GM19455 (cell line): ENCODE measurements at regions not wholly inside any gene's neighbourhood (a gene's known extent, or its start where the extent isn't known, plus 50 kb on each side); places are given as distances from the start of the nearest gene placed in this dataset.
"Not testable (repeated sequence)": the region's sequence is repeated elsewhere in the genome, so short reads cannot be mapped to it uniquely, and the experiment has no call there.

Source experiments
- ATAC-seq: cut with Tn5 transposase; IDR thresholded peaks from one replicate; pipeline ENCODE4 v1.9.1; 2021; ENCODE audit not compliant: unreplicated experiment

- no peak for ATAC-seq
These were observed 97.8 kb upstream of the KLF4 start for GRCh38 chr9:107587191-107587963.

- ATAC-seq = no peak
These were observed 96.9 kb upstream of the KLF4 start for GRCh38 chr9:107586493-107586892.

GRCh38 chr9:107585465-107585864 is 95.9 kb upstream of the KLF4 start:
- no peak for ATAC-seq

- no peak for ATAC-seq
These were observed 95.4 kb upstream of the KLF4 start for GRCh38 chr9:107584944-107585343.

GRCh38 chr9:107584186-107584585 is 94.6 kb upstream of the KLF4 start:
- ATAC-seq = no peak

- ATAC-seq = no peak
These were observed 87.7 kb upstream of the KLF4 start for GRCh38 chr9:107577140-107577776.

GRCh38 chr9:107571148-107571547 is 81.6 kb upstream of the KLF4 start:
- no peak for ATAC-seq

GRCh38 chr9:107569174-107569573 is 79.6 kb upstream of the KLF4 start:
- no peak for ATAC-seq

- not testable (repeated sequence) for ATAC-seq
These were observed 78.8 kb upstream of the KLF4 start for GRCh38 chr9:107568406-107568805.

GRCh38 chr9:107567462-107567861 is 77.9 kb upstream of the KLF4 start:
- no peak for ATAC-seq

- no peak for ATAC-seq
These were observed 77.1 kb upstream of the KLF4 start for GRCh38 chr9:107566611-107567061.

- no peak for ATAC-seq
These were observed 73.2 kb upstream of the KLF4 start for GRCh38 chr9:107562798-107563197.

- ATAC-seq = no peak
These were observed 70.0 kb upstream of the KLF4 start for GRCh38 chr9:107559494-107560086.

- ATAC-seq = no peak
These were observed 67.8 kb upstream of the KLF4 start for GRCh38 chr9:107557236-107557990.

- ATAC-seq = no peak
These were observed 65.1 kb upstream of the KLF4 start for GRCh38 chr9:107554636-107555035.

GRCh38 chr9:107548298-107549142 is 59.0 kb upstream of the KLF4 start:
- ATAC-seq = no peak

GRCh38 chr9:107547772-107548297 is 58.3 kb upstream of the KLF4 start:
- ATAC-seq = no peak

GRCh38 chr9:107547303-107547702 is 57.7 kb upstream of the KLF4 start:
- no peak for ATAC-seq

- no peak for ATAC-seq
These were observed 57.3 kb upstream of the KLF4 start for GRCh38 chr9:107546859-107547258.

GRCh38 chr9:107545036-107545435 is 55.5 kb upstream of the KLF4 start:
- ATAC-seq = no peak
